ENCODE measurements at regions not wholly inside any gene's neighbourhood (a gene's known extent, or its start where the extent isn't known, plus 50 kb on each side); places are given as distances from the start of the nearest gene placed in this dataset.

DNA sequence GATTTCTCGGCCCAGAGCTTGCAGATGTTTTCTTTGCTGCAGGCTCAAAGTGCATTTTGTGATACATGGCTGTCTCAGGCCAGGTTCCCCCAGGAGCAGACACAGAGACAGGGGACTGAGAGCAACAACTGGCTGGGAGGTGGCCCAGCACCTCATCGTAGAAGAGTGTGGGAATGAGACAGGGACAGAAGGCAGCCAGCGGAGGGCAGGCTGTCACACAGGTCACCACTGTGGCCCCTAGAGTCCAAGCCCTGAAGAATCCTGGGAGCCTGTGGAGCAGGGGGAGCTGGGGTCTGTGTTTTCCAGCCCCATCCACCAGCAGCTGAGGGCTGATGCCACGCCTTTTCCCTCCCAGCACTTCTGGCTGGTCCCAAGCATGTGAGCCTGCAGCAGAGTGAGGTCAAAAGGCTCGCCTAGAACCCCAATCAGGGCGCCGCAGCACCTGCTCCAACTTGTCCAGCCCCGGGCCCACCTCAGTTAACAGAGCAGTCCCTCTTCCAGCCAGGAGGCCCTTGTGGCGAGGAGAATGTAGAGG lies 723.8 kb downstream of the UQCRFS1 start:
- DNase-seq (no peak), ATAC-seq (no peak)
- Histone ChIP-seq H3K27me3 (peaks cover 5% of the 10 kb centered on the region), H3K36me3 (no peaks in the 10 kb centered on the region), H3K27ac (no peak overlapping the region), H3K9me3 (no peaks in the 10 kb centered on the region), H3K4me1 (no peaks in the 10 kb centered on the region), H3K4me3 (no peak overlapping the region)
- intact Hi-C loops (cut with DNase I) = no loop called here
- TF ChIP-seq, protein P1, sequence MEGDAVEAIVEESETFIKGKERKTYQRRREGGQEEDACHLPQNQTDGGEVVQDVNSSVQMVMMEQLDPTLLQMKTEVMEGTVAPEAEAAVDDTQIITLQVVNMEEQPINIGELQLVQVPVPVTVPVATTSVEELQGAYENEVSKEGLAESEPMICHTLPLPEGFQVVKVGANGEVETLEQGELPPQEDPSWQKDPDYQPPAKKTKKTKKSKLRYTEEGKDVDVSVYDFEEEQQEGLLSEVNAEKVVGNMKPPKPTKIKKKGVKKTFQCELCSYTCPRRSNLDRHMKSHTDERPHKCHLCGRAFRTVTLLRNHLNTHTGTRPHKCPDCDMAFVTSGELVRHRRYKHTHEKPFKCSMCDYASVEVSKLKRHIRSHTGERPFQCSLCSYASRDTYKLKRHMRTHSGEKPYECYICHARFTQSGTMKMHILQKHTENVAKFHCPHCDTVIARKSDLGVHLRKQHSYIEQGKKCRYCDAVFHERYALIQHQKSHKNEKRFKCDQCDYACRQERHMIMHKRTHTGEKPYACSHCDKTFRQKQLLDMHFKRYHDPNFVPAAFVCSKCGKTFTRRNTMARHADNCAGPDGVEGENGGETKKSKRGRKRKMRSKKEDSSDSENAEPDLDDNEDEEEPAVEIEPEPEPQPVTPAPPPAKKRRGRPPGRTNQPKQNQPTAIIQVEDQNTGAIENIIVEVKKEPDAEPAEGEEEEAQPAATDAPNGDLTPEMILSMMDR (IDR thresholded peaks at IDR 0.05) = no peak

DNA sequence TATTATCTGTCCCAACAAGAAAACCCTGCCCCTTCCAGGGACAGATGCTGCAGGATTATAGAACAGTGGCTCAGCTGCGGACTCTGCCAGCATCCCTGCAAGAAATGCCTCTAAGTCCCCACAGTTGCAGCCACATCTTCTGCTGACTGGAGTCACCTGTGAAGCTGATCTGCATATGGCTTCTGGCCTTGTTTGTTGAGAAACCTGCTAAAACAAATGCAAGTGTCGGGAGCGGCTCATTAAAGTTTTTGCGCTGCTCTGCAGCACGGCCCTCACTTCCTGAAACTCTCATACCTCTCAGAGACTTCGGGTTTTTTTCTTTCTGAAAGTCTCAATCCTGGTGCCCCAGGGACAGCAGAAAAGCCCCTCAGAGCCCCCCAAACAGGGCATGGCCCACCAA lies 725.0 kb downstream of the UQCRFS1 start:
- DNase-seq = no peak
- ATAC-seq = no peak
- intact Hi-C loops (cut with DNase I) = no loop called here

DNA sequence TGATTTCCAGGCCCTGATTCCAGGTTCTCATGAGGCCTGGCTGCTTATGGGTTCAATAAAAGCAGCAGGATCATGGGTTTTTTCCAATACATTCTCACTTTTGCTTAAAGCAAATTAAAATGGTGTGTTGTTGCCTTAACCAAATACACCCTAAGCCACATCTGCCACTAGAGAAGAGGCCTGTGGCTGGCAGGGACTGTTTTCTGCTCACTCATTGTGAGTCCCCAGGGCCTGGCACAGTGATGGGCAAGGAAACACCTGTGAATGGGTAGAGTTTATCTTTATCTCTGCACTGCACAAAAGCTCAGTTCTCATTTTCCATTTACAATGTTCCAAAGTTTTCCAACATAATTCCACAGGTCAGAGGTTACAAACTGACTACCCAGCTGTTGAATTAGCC lies 726.0 kb downstream of the UQCRFS1 start:
- Histone ChIP-seq H3K9me3 (no peaks in the 10 kb centered on the region), H3K36me3 (no peaks in the 10 kb centered on the region), H3K4me1 (no peaks in the 10 kb centered on the region), H3K27me3 (peaks cover 5% of the 10 kb centered on the region), H3K27ac (no peak overlapping the region), H3K4me3 (no peak overlapping the region)
- ATAC-seq (no peak), DNase-seq (no peak)
- TF ChIP-seq, protein P1 (IDR thresholded peaks at IDR 0.05) = no peak
- intact Hi-C loops (cut with DNase I) = no loop called here

More for the DNA sequence above, 725.0 kb downstream of the UQCRFS1 start:
- no peak overlapping the region for H3K27ac ChIP-seq
- no peak overlapping the region for H3K4me3 ChIP-seq
- no peaks in the 10 kb centered on the region for H3K36me3 ChIP-seq
- TF ChIP-seq, protein P1 (IDR thresholded peaks at IDR 0.05) = no peak
- peaks cover 5% of the 10 kb centered on the region for H3K27me3 ChIP-seq
- no peaks in the 10 kb centered on the region for H3K4me1 ChIP-seq
- no peaks in the 10 kb centered on the region for H3K9me3 ChIP-seq

DNA sequence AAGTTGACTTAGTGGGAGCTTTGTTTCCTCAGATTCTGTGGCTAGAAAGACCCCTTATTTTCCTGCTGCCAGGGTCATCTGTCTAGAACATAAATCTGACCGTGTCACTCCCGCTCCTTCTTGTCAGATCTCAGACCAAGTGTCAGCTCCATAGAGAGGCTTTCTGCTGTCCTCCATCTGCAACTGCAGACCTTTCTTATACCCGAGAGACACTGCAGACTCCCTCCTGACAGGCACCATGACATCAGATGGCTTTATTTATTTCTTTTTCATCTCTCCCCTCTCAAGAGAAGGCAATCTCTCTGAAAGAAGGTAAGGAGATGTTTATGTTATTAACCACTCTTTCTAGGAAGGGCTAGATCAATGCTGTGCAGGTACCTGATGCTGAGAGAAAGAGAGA lies 726.5 kb downstream of the UQCRFS1 start:
- DNase-seq (no peak), ATAC-seq (no peak)
- H3K4me1 ChIP-seq = no peaks in the 10 kb centered on the region
- no peak overlapping the region for H3K4me3 ChIP-seq
- no peaks in the 10 kb centered on the region for H3K9me3 ChIP-seq
- intact Hi-C loops (cut with DNase I) = no loop called here
- peaks cover 5% of the 10 kb centered on the region for H3K27me3 ChIP-seq
- H3K27ac ChIP-seq = no peak overlapping the region
- no peaks in the 10 kb centered on the region for H3K36me3 ChIP-seq
- TF ChIP-seq, protein P1 (IDR thresholded peaks at IDR 0.05) = no peak

DNA sequence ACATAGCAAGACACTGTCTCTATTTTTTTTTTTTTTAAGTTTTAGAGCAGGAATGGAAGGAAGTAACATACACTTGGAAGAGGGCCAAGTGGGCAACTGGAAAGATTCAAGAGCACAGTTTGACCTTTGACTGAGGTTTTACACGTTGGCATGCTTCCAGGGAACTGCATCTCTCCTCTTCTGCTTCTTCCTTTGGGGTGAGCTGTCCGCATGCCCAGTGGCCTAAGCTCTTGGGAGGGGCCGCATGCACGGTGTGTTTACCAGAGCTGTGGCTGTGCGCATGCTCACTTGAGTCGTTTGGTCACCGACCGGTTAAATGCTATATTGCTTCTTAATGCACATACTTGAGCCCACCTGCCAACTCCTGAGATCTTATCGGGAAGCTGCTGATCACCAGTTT lies 727.7 kb downstream of the UQCRFS1 start:
- TF ChIP-seq, protein P1 (IDR thresholded peaks at IDR 0.05) = no peak
- Histone ChIP-seq H3K4me1 (no peaks in the 10 kb centered on the region), H3K27me3 (peaks cover 2% of the 10 kb centered on the region), H3K9me3 (no peaks in the 10 kb centered on the region), H3K4me3 (no peak overlapping the region), H3K27ac (no peak overlapping the region), H3K36me3 (no peaks in the 10 kb centered on the region)
- ATAC-seq = peak; percentile 51
- intact Hi-C loops (cut with DNase I) = no loop called here
- DNase-seq = no peak

DNA sequence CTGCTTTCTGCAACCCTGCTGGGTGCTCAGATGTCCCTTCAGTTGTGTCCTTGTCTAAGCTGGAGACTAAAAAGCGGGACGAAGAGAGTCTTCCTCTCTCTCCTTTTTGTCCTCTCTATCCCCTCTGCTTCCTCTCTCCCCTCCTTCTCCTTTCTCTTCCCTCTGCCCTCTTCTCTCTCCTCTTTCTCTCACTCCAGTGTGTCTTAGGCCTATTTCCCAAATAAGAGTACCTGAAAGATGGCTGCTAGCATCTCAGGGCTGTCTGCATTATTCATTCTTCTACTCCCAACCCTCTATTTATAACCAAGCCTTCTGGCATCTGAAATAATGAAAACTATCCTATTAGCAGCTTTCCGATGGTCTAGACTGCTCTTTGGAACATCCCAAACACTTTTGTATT lies 729.8 kb downstream of the UQCRFS1 start:
- TF ChIP-seq, protein P1 (IDR thresholded peaks at IDR 0.05) = no peak
- no peak for ATAC-seq
- Histone ChIP-seq H3K27ac (no peak overlapping the region), H3K27me3 (no peaks in the 10 kb centered on the region), H3K9me3 (no peaks in the 10 kb centered on the region), H3K36me3 (no peaks in the 10 kb centered on the region), H3K4me3 (no peak overlapping the region), H3K4me1 (no peaks in the 10 kb centered on the region)
- intact Hi-C loops (cut with DNase I) = no loop called here
- DNase-seq = no peak

Data from upper lobe of right lung (tissue), 1 donor.